ENCODE measurements at regions not wholly inside any gene's neighbourhood (a gene's known extent, or its start where the extent isn't known, plus 50 kb on each side); places are given as distances from the start of the nearest gene placed in this dataset.

- no peaks in the 10 kb centered on the region for H3K36me3 Mint-ChIP-seq (ENCODE audit: low read depth)
- CTCF ChIA-PET: no interaction called here
- intact Hi-C loops (cut with micrococcal nuclease): no loop called here
These were observed 130.4 kb upstream of the INPP4B start for GRCh38 chr4:142976482-142976881.

GRCh38 chr4:142977182-142977581 is 131.1 kb upstream of the INPP4B start:
- Mint-ChIP-seq H3K9me3 (no peaks in the 10 kb centered on the region), H3K4me3 (no peak overlapping the region), H3K36me3 (ENCODE audit: low read depth) (no peaks in the 10 kb centered on the region), H3K27ac (no peak overlapping the region), H3K4me1 (ENCODE audit: low read depth) (no peaks in the 10 kb centered on the region), H3K27me3 (ENCODE audit: low read depth) (peaks cover 4% of the 10 kb centered on the region)
- intact Hi-C loops (cut with micrococcal nuclease): no loop called here
- CTCF ChIA-PET: no interaction called here
- DNase-seq: no peak

More at GRCh38 chr4:142976482-142976881, 130.4 kb upstream of the INPP4B start:
- Mint-ChIP-seq H3K27me3 (ENCODE audit: low read depth) (peaks cover 4% of the 10 kb centered on the region), H3K4me1 (ENCODE audit: low read depth) (no peaks in the 10 kb centered on the region), H3K4me3 (no peak overlapping the region), H3K27ac (no peak overlapping the region), H3K9me3 (no peaks in the 10 kb centered on the region)
- no peak for DNase-seq

- Mint-ChIP-seq H3K27me3 (ENCODE audit: low read depth) (peaks cover 4% of the 10 kb centered on the region), H3K4me1 (ENCODE audit: low read depth) (no peaks in the 10 kb centered on the region), H3K36me3 (ENCODE audit: low read depth) (no peaks in the 10 kb centered on the region), H3K4me3 (no peak overlapping the region), H3K27ac (no peak overlapping the region), H3K9me3 (peaks cover 2% of the 10 kb centered on the region)
- intact Hi-C loops (cut with micrococcal nuclease): no loop called here
- CTCF ChIA-PET: no interaction called here
- DNase-seq: no peak
These were observed 137.0 kb upstream of the INPP4B start for GRCh38 chr4:142983065-142983464.

GRCh38 chr4:142983589-142983988 is 137.5 kb upstream of the INPP4B start:
- CTCF ChIA-PET: no interaction called here
- Mint-ChIP-seq H3K9me3 (peaks cover 2% of the 10 kb centered on the region), H3K4me1 (ENCODE audit: low read depth) (no peaks in the 10 kb centered on the region), H3K27ac (no peak overlapping the region), H3K27me3 (ENCODE audit: low read depth) (peaks cover 3% of the 10 kb centered on the region), H3K36me3 (ENCODE audit: low read depth) (no peaks in the 10 kb centered on the region), H3K4me3 (no peak overlapping the region)
- DNase-seq: no peak
- intact Hi-C loops (cut with micrococcal nuclease): no loop called here

GRCh38 chr4:142984871-142985585 is 138.9 kb upstream of the INPP4B start:
- Mint-ChIP-seq H3K9me3 (peaks cover 4% of the 10 kb centered on the region), H3K4me3 (no peak overlapping the region), H3K36me3 (ENCODE audit: low read depth) (no peaks in the 10 kb centered on the region), H3K27me3 (ENCODE audit: low read depth) (peaks cover 7% of the 10 kb centered on the region), H3K4me1 (ENCODE audit: low read depth) (no peaks in the 10 kb centered on the region), H3K27ac (no peak overlapping the region)
- DNase-seq: no peak
- CTCF ChIA-PET: interaction anchor here (0.6 to 0.7 kb wide), 2 partner anchors 463 to 1706 kb away, joined by 3 read pairs; no protein-coding TSS in a partner anchor
- intact Hi-C loops (cut with micrococcal nuclease): no loop called here

GRCh38 chr4:143016171-143016570 is 168.5 kb upstream of the USP38 start:
- no peaks in the 10 kb centered on the region for H3K4me1 Mint-ChIP-seq (ENCODE audit: low read depth)
- no peak for DNase-seq
- no peaks in the 10 kb centered on the region for H3K36me3 Mint-ChIP-seq (ENCODE audit: low read depth)
- H3K27me3 Mint-ChIP-seq (ENCODE audit: low read depth): no peaks in the 10 kb centered on the region
- H3K27ac Mint-ChIP-seq: no peak overlapping the region
- CTCF ChIA-PET: no interaction called here
- intact Hi-C loops (cut with micrococcal nuclease): no loop called here
- no peak overlapping the region for H3K4me3 Mint-ChIP-seq
- peaks cover 5% of the 10 kb centered on the region for H3K9me3 Mint-ChIP-seq

GRCh38 chr4:143017210-143017609 is 167.5 kb upstream of the USP38 start:
- CTCF ChIA-PET: no interaction called here
- Mint-ChIP-seq H3K36me3 (ENCODE audit: low read depth) (no peaks in the 10 kb centered on the region), H3K27ac (no peak overlapping the region), H3K4me1 (ENCODE audit: low read depth) (no peaks in the 10 kb centered on the region), H3K9me3 (peaks cover 2% of the 10 kb centered on the region), H3K4me3 (no peak overlapping the region), H3K27me3 (ENCODE audit: low read depth) (no peaks in the 10 kb centered on the region)
- DNase-seq: no peak
- intact Hi-C loops (cut with micrococcal nuclease): no loop called here

- H3K27me3 Mint-ChIP-seq (ENCODE audit: low read depth): peaks cover 3% of the 10 kb centered on the region
- H3K27ac Mint-ChIP-seq: no peak overlapping the region
- DNase-seq: no peak
- intact Hi-C loops (cut with micrococcal nuclease): no loop called here
- peaks cover 3% of the 10 kb centered on the region for H3K4me1 Mint-ChIP-seq (ENCODE audit: low read depth)
- CTCF ChIA-PET: no interaction called here
- no peaks in the 10 kb centered on the region for H3K9me3 Mint-ChIP-seq
- no peaks in the 10 kb centered on the region for H3K36me3 Mint-ChIP-seq (ENCODE audit: low read depth)
- no peak overlapping the region for H3K4me3 Mint-ChIP-seq
These were observed 165.4 kb upstream of the USP38 start for GRCh38 chr4:143019351-143019750.

- H3K36me3 Mint-ChIP-seq (ENCODE audit: low read depth): no peaks in the 10 kb centered on the region
- H3K27me3 Mint-ChIP-seq (ENCODE audit: low read depth): peaks cover 3% of the 10 kb centered on the region
- no peak overlapping the region for H3K4me3 Mint-ChIP-seq
- H3K4me1 Mint-ChIP-seq (ENCODE audit: low read depth): peaks cover 3% of the 10 kb centered on the region
- CTCF ChIA-PET: interaction anchor here (1.2 kb wide), 1 partner anchor 18 kb away, joined by 3 read pairs; no protein-coding TSS in a partner anchor
- H3K9me3 Mint-ChIP-seq: no peaks in the 10 kb centered on the region
- intact Hi-C loops (cut with micrococcal nuclease): no loop called here
- no peak for DNase-seq
- no peak overlapping the region for H3K27ac Mint-ChIP-seq
These were observed 163.3 kb upstream of the USP38 start for GRCh38 chr4:143021384-143021783.

- CTCF ChIA-PET: no interaction called here
- peaks cover 3% of the 10 kb centered on the region for H3K4me1 Mint-ChIP-seq (ENCODE audit: low read depth)
- intact Hi-C loops (cut with micrococcal nuclease): no loop called here
These were observed 161.3 kb upstream of the USP38 start for GRCh38 chr4:143023239-143023918.

GRCh38 chr4:143025081-143025704 is 159.5 kb upstream of the USP38 start:
- peaks cover 7% of the 10 kb centered on the region for H3K9me3 Mint-ChIP-seq
- peaks cover 3% of the 10 kb centered on the region for H3K4me1 Mint-ChIP-seq (ENCODE audit: low read depth)
- no peaks in the 10 kb centered on the region for H3K36me3 Mint-ChIP-seq (ENCODE audit: low read depth)
- CTCF ChIA-PET: no interaction called here
- peaks cover 6% of the 10 kb centered on the region for H3K27me3 Mint-ChIP-seq (ENCODE audit: low read depth)
- DNase-seq: peak; percentile 13
- no peak overlapping the region for H3K27ac Mint-ChIP-seq
- no peak overlapping the region for H3K4me3 Mint-ChIP-seq
- intact Hi-C loops (cut with micrococcal nuclease): no loop called here

More at GRCh38 chr4:143023239-143023918, 161.3 kb upstream of the USP38 start:
- DNase-seq: no peak
- Mint-ChIP-seq H3K36me3 (ENCODE audit: low read depth) (no peaks in the 10 kb centered on the region), H3K27ac (no peak overlapping the region), H3K27me3 (ENCODE audit: low read depth) (peaks cover 3% of the 10 kb centered on the region), H3K9me3 (no peaks in the 10 kb centered on the region), H3K4me3 (no peak overlapping the region)

- DNase-seq: no peak
- Mint-ChIP-seq H3K27ac (no peak overlapping the region), H3K9me3 (peaks cover 8% of the 10 kb centered on the region), H3K36me3 (ENCODE audit: low read depth) (no peaks in the 10 kb centered on the region), H3K4me3 (no peak overlapping the region), H3K4me1 (ENCODE audit: low read depth) (peaks cover 3% of the 10 kb centered on the region), H3K27me3 (ENCODE audit: low read depth) (peaks cover 10% of the 10 kb centered on the region)
- CTCF ChIA-PET: no interaction called here
- intact Hi-C loops (cut with micrococcal nuclease): no loop called here
These were observed 158.1 kb upstream of the USP38 start for GRCh38 chr4:143026459-143027170.

Data from activated naive CD4-positive, alpha-beta T cell treated with anti-CD3 and anti-CD28 coated beads for 36 hours (primary cell).